ENCODE measurements at regions not wholly inside any gene's neighbourhood (a gene's known extent, or its start where the extent isn't known, plus 50 kb on each side); places are given as distances from the start of the nearest gene placed in this dataset.

DNA sequence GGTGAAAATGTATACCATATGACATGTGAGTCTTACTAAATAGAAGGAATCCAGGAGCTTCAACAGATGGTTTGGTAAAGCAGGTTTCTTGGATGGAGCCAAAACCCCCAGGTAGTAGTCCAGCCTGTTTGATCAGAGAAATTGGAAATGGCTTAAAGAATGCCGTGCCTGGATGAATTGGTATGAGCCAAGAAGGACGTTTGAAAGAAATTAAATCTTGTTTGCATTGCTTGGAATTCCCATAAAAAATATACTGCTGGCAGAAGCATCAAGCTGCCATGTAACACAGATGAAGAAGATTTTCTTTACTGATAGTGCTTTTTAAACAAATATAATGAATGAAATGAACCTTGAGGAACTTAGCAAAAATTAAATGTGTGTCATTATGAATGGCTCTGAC lies 176.3 kb downstream of the NPR3 start:
- no peaks in the 10 kb centered on the region for H3K36me3 ChIP-seq (replicated peaks; ENCODE audit: low read depth, low read length)
- no peaks in the 10 kb centered on the region for H4K20me1 ChIP-seq (ENCODE audit: insufficient read depth, low read length)
- no peaks in the 10 kb centered on the region for H3K4me1 ChIP-seq (ENCODE audit: low read length)
- H3K9ac ChIP-seq (ENCODE audit: low read length) = no peak overlapping the region
- H3K27me3 ChIP-seq (ENCODE audit: low read depth, low read length) = no peaks in the 10 kb centered on the region
- no peak overlapping the region for H3K27ac ChIP-seq (ENCODE audit: low read length)
- no peak overlapping the region for H3K4me3 ChIP-seq (ENCODE audit: low read length)
- no peaks in the 10 kb centered on the region for H3K9me3 ChIP-seq (ENCODE audit: insufficient read depth, low read length)
- TF ChIP-seq, protein P1, sequence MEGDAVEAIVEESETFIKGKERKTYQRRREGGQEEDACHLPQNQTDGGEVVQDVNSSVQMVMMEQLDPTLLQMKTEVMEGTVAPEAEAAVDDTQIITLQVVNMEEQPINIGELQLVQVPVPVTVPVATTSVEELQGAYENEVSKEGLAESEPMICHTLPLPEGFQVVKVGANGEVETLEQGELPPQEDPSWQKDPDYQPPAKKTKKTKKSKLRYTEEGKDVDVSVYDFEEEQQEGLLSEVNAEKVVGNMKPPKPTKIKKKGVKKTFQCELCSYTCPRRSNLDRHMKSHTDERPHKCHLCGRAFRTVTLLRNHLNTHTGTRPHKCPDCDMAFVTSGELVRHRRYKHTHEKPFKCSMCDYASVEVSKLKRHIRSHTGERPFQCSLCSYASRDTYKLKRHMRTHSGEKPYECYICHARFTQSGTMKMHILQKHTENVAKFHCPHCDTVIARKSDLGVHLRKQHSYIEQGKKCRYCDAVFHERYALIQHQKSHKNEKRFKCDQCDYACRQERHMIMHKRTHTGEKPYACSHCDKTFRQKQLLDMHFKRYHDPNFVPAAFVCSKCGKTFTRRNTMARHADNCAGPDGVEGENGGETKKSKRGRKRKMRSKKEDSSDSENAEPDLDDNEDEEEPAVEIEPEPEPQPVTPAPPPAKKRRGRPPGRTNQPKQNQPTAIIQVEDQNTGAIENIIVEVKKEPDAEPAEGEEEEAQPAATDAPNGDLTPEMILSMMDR (IDR thresholded peaks at IDR 0.05; ENCODE audit: low read depth, low read length) = no peak
- no peak for TF ChIP-seq EZH2phosphoT487 (IDR thresholded peaks at IDR 0.05; ENCODE audit: low read depth)
- H3K4me2 ChIP-seq (ENCODE audit: low read length) = no peak overlapping the region
- no peaks in the 10 kb centered on the region for H3K79me2 ChIP-seq (ENCODE audit: low read length)
- no peak overlapping the region for H2AFZ ChIP-seq (ENCODE audit: low read depth, low read length)

DNA sequence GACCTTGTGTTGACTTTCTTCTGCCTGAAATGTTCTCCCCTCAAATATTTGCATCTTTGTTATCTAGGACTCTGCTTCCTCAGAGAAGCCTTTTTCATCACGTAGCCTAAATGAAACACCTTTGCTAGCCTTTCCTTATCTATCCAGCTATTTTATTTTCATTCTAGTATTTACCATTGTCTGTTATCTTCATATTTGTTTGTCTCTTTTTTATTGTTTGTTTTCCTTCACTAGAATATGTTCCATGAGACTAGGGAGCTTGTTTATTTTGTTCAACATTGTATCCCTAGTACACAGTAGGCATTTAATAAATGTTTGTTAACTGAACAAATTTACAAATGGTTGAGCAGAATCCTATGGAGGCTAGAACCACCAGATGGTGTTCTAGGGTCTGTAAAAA lies 178.0 kb downstream of the NPR3 start:
- H3K36me3 ChIP-seq (replicated peaks; ENCODE audit: low read depth, low read length) = no peaks in the 10 kb centered on the region
- H2AFZ ChIP-seq (ENCODE audit: low read depth, low read length) = no peak overlapping the region
- H3K4me3 ChIP-seq (ENCODE audit: low read length) = no peak overlapping the region
- H3K9ac ChIP-seq (ENCODE audit: low read length) = no peak overlapping the region
- H3K4me1 ChIP-seq (ENCODE audit: low read length) = no peaks in the 10 kb centered on the region
- no peaks in the 10 kb centered on the region for H4K20me1 ChIP-seq (ENCODE audit: insufficient read depth, low read length)
- H3K27me3 ChIP-seq (ENCODE audit: low read depth, low read length) = no peaks in the 10 kb centered on the region
- no peaks in the 10 kb centered on the region for H3K9me3 ChIP-seq (ENCODE audit: insufficient read depth, low read length)
- no peak overlapping the region for H3K27ac ChIP-seq (ENCODE audit: low read length)
- H3K79me2 ChIP-seq (ENCODE audit: low read length) = no peaks in the 10 kb centered on the region
- TF ChIP-seq EZH2phosphoT487 (IDR thresholded peaks at IDR 0.05; ENCODE audit: low read depth) = no peak
- TF ChIP-seq, protein P1 (IDR thresholded peaks at IDR 0.05; ENCODE audit: low read depth, low read length) = no peak
- H3K4me2 ChIP-seq (ENCODE audit: low read length) = no peak overlapping the region

DNA sequence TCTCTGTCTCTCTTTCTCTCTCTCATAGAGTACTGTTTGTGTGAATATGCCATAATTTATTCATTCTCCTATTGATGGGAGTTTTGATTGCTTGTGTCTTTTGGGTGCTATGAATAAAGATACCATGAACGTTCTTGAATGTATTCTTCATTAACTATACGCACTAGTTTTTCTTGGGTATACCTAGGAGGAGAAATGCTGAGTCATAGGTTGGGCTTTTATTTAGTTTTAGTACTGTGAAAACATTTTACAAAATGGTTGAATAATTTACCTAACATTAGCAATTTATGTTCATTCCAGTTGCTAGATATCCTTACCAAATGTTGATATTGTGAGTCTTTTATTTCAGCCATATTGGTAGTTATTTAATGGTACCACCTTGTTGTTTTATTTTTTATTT lies 192.5 kb downstream of the NPR3 start:
- Histone ChIP-seq H3K27ac (ENCODE audit: low read length) (no peak overlapping the region), H3K79me2 (ENCODE audit: low read length) (no peaks in the 10 kb centered on the region), H3K27me3 (ENCODE audit: low read depth, low read length) (no peaks in the 10 kb centered on the region), H3K9me3 (ENCODE audit: insufficient read depth, low read length) (no peaks in the 10 kb centered on the region), H3K4me2 (ENCODE audit: low read length) (no peak overlapping the region), H3K36me3 (replicated peaks; ENCODE audit: low read depth, low read length) (no peaks in the 10 kb centered on the region), H4K20me1 (ENCODE audit: insufficient read depth, low read length) (no peaks in the 10 kb centered on the region), H3K4me3 (ENCODE audit: low read length) (no peak overlapping the region), H3K4me1 (ENCODE audit: low read length) (no peaks in the 10 kb centered on the region), H3K9ac (ENCODE audit: low read length) (no peak overlapping the region), H2AFZ (ENCODE audit: low read depth, low read length) (no peak overlapping the region)
- TF ChIP-seq, protein P1 (IDR thresholded peaks at IDR 0.05; ENCODE audit: low read depth, low read length) = no peak
- no peak for TF ChIP-seq EZH2phosphoT487 (IDR thresholded peaks at IDR 0.05; ENCODE audit: low read depth)

DNA sequence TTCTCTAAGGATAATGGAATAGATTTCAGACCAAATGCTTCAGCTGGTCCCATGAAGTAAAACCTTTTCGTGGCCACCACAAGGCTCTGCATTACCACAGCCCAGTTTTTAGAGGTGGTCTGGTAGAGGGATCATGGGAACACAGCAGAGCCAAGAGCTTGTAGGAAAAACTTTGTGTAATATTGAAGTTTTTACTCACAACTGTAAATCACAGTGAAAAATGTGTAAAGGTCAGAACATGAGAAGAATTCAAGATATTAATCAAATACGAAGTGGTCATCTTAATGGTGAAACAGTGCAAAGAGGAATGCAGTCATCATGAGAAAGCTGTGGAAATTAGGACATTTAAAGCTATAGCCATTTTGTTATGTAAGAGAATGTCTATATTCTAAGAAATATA lies 197.5 kb downstream of the NPR3 start:
- TF ChIP-seq, protein P1 (IDR thresholded peaks at IDR 0.05; ENCODE audit: low read depth, low read length) = no peak
- no peak for TF ChIP-seq EZH2phosphoT487 (IDR thresholded peaks at IDR 0.05; ENCODE audit: low read depth)
- no peaks in the 10 kb centered on the region for H3K36me3 ChIP-seq (replicated peaks; ENCODE audit: low read depth, low read length)
- no peak overlapping the region for H3K27ac ChIP-seq (ENCODE audit: low read length)
- no peaks in the 10 kb centered on the region for H4K20me1 ChIP-seq (ENCODE audit: insufficient read depth, low read length)
- no peaks in the 10 kb centered on the region for H3K79me2 ChIP-seq (ENCODE audit: low read length)
- H3K27me3 ChIP-seq (ENCODE audit: low read depth, low read length) = no peaks in the 10 kb centered on the region
- no peak overlapping the region for H3K9ac ChIP-seq (ENCODE audit: low read length)
- H3K4me3 ChIP-seq (ENCODE audit: low read length) = no peak overlapping the region
- no peak overlapping the region for H2AFZ ChIP-seq (ENCODE audit: low read depth, low read length)
- no peak overlapping the region for H3K4me2 ChIP-seq (ENCODE audit: low read length)
- H3K9me3 ChIP-seq (ENCODE audit: insufficient read depth, low read length) = no peaks in the 10 kb centered on the region
- no peaks in the 10 kb centered on the region for H3K4me1 ChIP-seq (ENCODE audit: low read length)
